Natural killer cell (primary cell): ENCODE measurements at regions not wholly inside any gene's neighbourhood (a gene's known extent, or its start where the extent isn't known, plus 50 kb on each side); places are given as distances from the start of the nearest gene placed in this dataset.

ENCODE experiments used
- ATAC-seq, 3 donors: fragments of 150-1000 bp in 2 of 3; fragments of 200-7000 bp in 1 of 3; cut with Tn5 transposase; 1 replicate in 1 of 3; 2 replicates in 2 of 3; pipeline ENCODE4 v1.10.0; 2021; ENCODE audit warnings: mild to moderate bottlenecking in 2 of 3, moderate library complexity in 2 of 3
- DNase-seq, 2 donors: peaks; one replicate each; pipeline versions ENCODE4 v3.0.0 to v3.0.0-alpha.2; 2013 to 2021; ENCODE audit warnings: mixed read lengths in 1 of 2
- H3K27ac ChIP-seq: one replicate; pipeline ENCODE4 v1.5.1; 2013; ENCODE audit warnings: mild to moderate bottlenecking, low read length
- H3K27me3 ChIP-seq: one replicate; pipeline ENCODE4 v1.6.1; 2013; ENCODE audit warnings: low read length; ENCODE audit not compliant: control insufficient read depth, insufficient read depth
- H3K36me3 ChIP-seq: one replicate; pipeline ENCODE4 v1.6.1; 2013; ENCODE audit warnings: low read length; ENCODE audit not compliant: control insufficient read depth, insufficient read depth
- H3K4me1 ChIP-seq: one replicate; pipeline ENCODE4 v1.6.1; 2013; ENCODE audit warnings: low read length; ENCODE audit not compliant: control insufficient read depth, insufficient read depth
- H3K4me3 ChIP-seq: one replicate; pipeline ENCODE4 v1.5.1; 2013; ENCODE audit warnings: low read length
- H3K9me3 ChIP-seq: one replicate; pipeline ENCODE4 v1.6.1; 2013; ENCODE audit warnings: low read length; ENCODE audit not compliant: control insufficient read depth, insufficient read depth
- H3K27ac Mint-ChIP-seq, 2 donors: one replicate each; pipeline ENCODE4 v1.8.0; 2022; ENCODE audit warnings: mild to moderate bottlenecking in 2 of 2, mixed read lengths in 2 of 2, moderate library complexity in 1 of 2
- H3K27me3 Mint-ChIP-seq, 2 donors: one replicate each; pipeline ENCODE4 v1.8.0; 2022; ENCODE audit warnings: low read depth in 2 of 2, mixed read lengths in 2 of 2
- H3K36me3 Mint-ChIP-seq: one replicate; pipeline ENCODE4 v1.8.0; 2022; ENCODE audit warnings: mixed read lengths
- H3K4me1 Mint-ChIP-seq, 2 donors: one replicate each; pipeline ENCODE4 v1.8.0; 2022; ENCODE audit warnings: mixed read lengths in 2 of 2
- H3K4me3 Mint-ChIP-seq: one replicate; pipeline ENCODE4 v1.8.0; 2022; ENCODE audit warnings: mild to moderate bottlenecking, moderate library complexity, mixed read lengths
- H3K9me3 Mint-ChIP-seq, 2 donors: one replicate each; pipeline ENCODE4 v1.8.0; 2022; ENCODE audit warnings: mixed read lengths in 2 of 2
- WGBS: methylation state at CpG from one replicate; pipeline ENCODE4 v1.1.7; 2013; ENCODE audit warnings: missing lambda C conversion rate; ENCODE audit not compliant: insufficient coverage; 5-methylcytosine and 5-hydroxymethylcytosine counted together
- intact Hi-C: fragments of 100-400 bp; cut with micrococcal nuclease; formaldehyde crosslinking; loops from one replicate; pipeline ENCODE4 v1.14.2; 2022
- TF ChIP-seq, protein P1 (sequence below): fragments of 200-600 bp; IDR thresholded peaks from one replicate; pipeline ENCODE4 v1.8.0; 2022; ENCODE audit warnings: antibody characterized with exemption

- Mint-ChIP-seq H3K36me3 (no peaks in the 10 kb centered on the region), H3K27ac (no peak overlapping the region), H3K27me3 (no peaks in the 10 kb centered on the region), H3K9me3 (no peaks in the 10 kb centered on the region), H3K4me1 (peaks cover 16 to 19% of the 10 kb centered on the region in 2 donors), H3K4me3 (no peak overlapping the region)
- ATAC-seq (no peak), DNase-seq (no peak)
- H3K36me3 ChIP-seq, result no peaks in the 10 kb centered on the region
- TF ChIP-seq, protein P1, sequence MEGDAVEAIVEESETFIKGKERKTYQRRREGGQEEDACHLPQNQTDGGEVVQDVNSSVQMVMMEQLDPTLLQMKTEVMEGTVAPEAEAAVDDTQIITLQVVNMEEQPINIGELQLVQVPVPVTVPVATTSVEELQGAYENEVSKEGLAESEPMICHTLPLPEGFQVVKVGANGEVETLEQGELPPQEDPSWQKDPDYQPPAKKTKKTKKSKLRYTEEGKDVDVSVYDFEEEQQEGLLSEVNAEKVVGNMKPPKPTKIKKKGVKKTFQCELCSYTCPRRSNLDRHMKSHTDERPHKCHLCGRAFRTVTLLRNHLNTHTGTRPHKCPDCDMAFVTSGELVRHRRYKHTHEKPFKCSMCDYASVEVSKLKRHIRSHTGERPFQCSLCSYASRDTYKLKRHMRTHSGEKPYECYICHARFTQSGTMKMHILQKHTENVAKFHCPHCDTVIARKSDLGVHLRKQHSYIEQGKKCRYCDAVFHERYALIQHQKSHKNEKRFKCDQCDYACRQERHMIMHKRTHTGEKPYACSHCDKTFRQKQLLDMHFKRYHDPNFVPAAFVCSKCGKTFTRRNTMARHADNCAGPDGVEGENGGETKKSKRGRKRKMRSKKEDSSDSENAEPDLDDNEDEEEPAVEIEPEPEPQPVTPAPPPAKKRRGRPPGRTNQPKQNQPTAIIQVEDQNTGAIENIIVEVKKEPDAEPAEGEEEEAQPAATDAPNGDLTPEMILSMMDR, result no peak
- WGBS, result 53% methylated on average over 5 of the region's 5 CpGs
- peaks cover 5% of the 10 kb centered on the region for H3K4me1 ChIP-seq
- H3K4me3 ChIP-seq, result no peak overlapping the region
- peaks cover 4% of the 10 kb centered on the region for H3K27me3 ChIP-seq
- no peak overlapping the region for H3K27ac ChIP-seq
- intact Hi-C loops, result no loop called here
- no peaks in the 10 kb centered on the region for H3K9me3 ChIP-seq
Observed at GRCh38 chr2:217314021-217314460, 454.2 kb upstream of the TNP1 start.

DNA sequence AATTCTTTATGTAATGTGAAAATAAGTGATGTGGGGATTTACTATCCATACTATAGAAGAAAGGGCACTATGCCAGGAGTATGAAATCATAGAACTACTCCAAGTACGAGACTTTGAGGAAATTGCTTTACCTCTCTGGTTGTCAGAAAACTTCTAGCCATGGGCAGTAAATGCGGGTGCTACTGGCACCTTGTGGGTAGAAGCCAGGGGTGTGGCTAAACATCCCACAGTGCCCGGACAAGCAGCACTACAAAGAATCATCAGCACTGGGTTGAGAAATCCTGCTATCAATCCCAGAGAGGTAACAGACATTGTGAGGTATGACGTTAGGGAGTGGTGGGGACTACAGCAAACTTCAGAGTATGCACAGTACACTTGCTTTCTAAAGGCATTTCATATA is 453.5 kb upstream of the TNP1 start:
- H3K4me1 Mint-ChIP-seq, result peaks cover 16 to 19% of the 10 kb centered on the region in 2 donors
- WGBS, result 86% methylated on average over 4 of the region's 4 CpGs
- no peaks in the 10 kb centered on the region for H3K36me3 ChIP-seq
- peaks cover 5% of the 10 kb centered on the region for H3K4me1 ChIP-seq
- TF ChIP-seq, protein P1, result no peak
- no peak overlapping the region for H3K4me3 ChIP-seq
- no peak overlapping the region for H3K4me3 Mint-ChIP-seq
- peaks cover 4% of the 10 kb centered on the region for H3K27me3 ChIP-seq
- H3K36me3 Mint-ChIP-seq, result no peaks in the 10 kb centered on the region
- H3K27me3 Mint-ChIP-seq, result peaks cover under 1 to 2% of the 10 kb centered on the region in 2 donors
- no peak for ATAC-seq
- no peak overlapping the region for H3K27ac Mint-ChIP-seq
- DNase-seq, result no peak
- intact Hi-C loops, result no loop called here
- no peaks in the 10 kb centered on the region for H3K9me3 ChIP-seq
- H3K9me3 Mint-ChIP-seq, result no peaks in the 10 kb centered on the region
- no peak overlapping the region for H3K27ac ChIP-seq

GRCh38 chr2:217309056-217309455 is 449.2 kb upstream of the TNP1 start:
- 92% methylated on average over 4 of the region's 4 CpGs for WGBS
- peaks cover 5 to 6% of the 10 kb centered on the region in 2 donors for H3K27me3 Mint-ChIP-seq
- no peaks in the 10 kb centered on the region for H3K9me3 ChIP-seq
- TF ChIP-seq, protein P1, result no peak
- H3K27me3 ChIP-seq, result no peaks in the 10 kb centered on the region
- no peaks in the 10 kb centered on the region for H3K9me3 Mint-ChIP-seq
- H3K36me3 ChIP-seq, result no peaks in the 10 kb centered on the region
- intact Hi-C loops, result no loop called here
- no peaks in the 10 kb centered on the region for H3K4me1 Mint-ChIP-seq
- no peak overlapping the region for H3K4me3 Mint-ChIP-seq
- H3K4me3 ChIP-seq, result no peak overlapping the region
- no peak for ATAC-seq
- no peak for DNase-seq
- H3K36me3 Mint-ChIP-seq, result no peaks in the 10 kb centered on the region
- no peak overlapping the region for H3K27ac Mint-ChIP-seq
- H3K4me1 ChIP-seq, result no peaks in the 10 kb centered on the region
- no peak overlapping the region for H3K27ac ChIP-seq

- H3K27ac ChIP-seq, result no peak overlapping the region
- intact Hi-C loops, result no loop called here
- H3K4me3 ChIP-seq, result no peak overlapping the region
- WGBS, result 81% methylated on average over 4 of the region's 4 CpGs
- no peaks in the 10 kb centered on the region for H3K4me1 Mint-ChIP-seq
- H3K9me3 Mint-ChIP-seq, result no peaks in the 10 kb centered on the region
- no peak overlapping the region for H3K4me3 Mint-ChIP-seq
- DNase-seq (no peak), ATAC-seq (no peak)
- no peaks in the 10 kb centered on the region for H3K27me3 ChIP-seq
- H3K4me1 ChIP-seq, result no peaks in the 10 kb centered on the region
- H3K27me3 Mint-ChIP-seq, result peaks cover 5 to 6% of the 10 kb centered on the region in 2 donors
- H3K36me3 Mint-ChIP-seq, result no peaks in the 10 kb centered on the region
- H3K9me3 ChIP-seq, result no peaks in the 10 kb centered on the region
- no peaks in the 10 kb centered on the region for H3K36me3 ChIP-seq
- TF ChIP-seq, protein P1, result no peak
- no peak overlapping the region for H3K27ac Mint-ChIP-seq
Observed at GRCh38 chr2:217307023-217307422, 447.2 kb upstream of the TNP1 start.
